GM19025 (cell line): ENCODE measurements at regions not wholly inside any gene's neighbourhood (a gene's known extent, or its start where the extent isn't known, plus 50 kb on each side); places are given as distances from the start of the nearest gene placed in this dataset.

Experiments used
- ATAC-seq: cut with Tn5 transposase; IDR thresholded peaks from one replicate; pipeline ENCODE4 v1.9.1; 2021; ENCODE audit warnings: mild to moderate bottlenecking, low read depth, moderate library complexity; ENCODE audit not compliant: unreplicated experiment

- no peak for ATAC-seq
These were observed 131.5 kb downstream of the NCOR2 start for GRCh38 chr12:124435806-124436345.

GRCh38 chr12:124434951-124435805 lies 132.2 kb downstream of the NCOR2 start:
- no peak for ATAC-seq

- no peak for ATAC-seq
These were observed 133.1 kb downstream of the NCOR2 start for GRCh38 chr12:124434354-124434753.

GRCh38 chr12:124433879-124434278 lies 133.5 kb downstream of the NCOR2 start:
- ATAC-seq: no peak

- no peak for ATAC-seq
These were observed 134.1 kb downstream of the NCOR2 start for GRCh38 chr12:124433147-124433874.

- no peak for ATAC-seq
These were observed 135.0 kb downstream of the NCOR2 start for GRCh38 chr12:124432376-124432775.

GRCh38 chr12:124431971-124432370 lies 135.4 kb downstream of the NCOR2 start:
- ATAC-seq: no peak

GRCh38 chr12:124430491-124430890 lies 135.6 kb downstream of the RFLNA start:
- ATAC-seq: no peak

GRCh38 chr12:124429535-124429934 lies 134.6 kb downstream of the RFLNA start:
- no peak for ATAC-seq

GRCh38 chr12:124428792-124429281 lies 133.9 kb downstream of the RFLNA start:
- no peak for ATAC-seq

GRCh38 chr12:124428136-124428791 lies 133.4 kb downstream of the RFLNA start:
- no peak for ATAC-seq

GRCh38 chr12:124426594-124427555 lies 132.0 kb downstream of the RFLNA start:
- ATAC-seq: no peak

GRCh38 chr12:124425667-124426066 lies 130.8 kb downstream of the RFLNA start:
- ATAC-seq: no peak

- ATAC-seq: no peak
These were observed 129.6 kb downstream of the RFLNA start for GRCh38 chr12:124424516-124424905.

GRCh38 chr12:124423761-124424515 lies 129.0 kb downstream of the RFLNA start:
- ATAC-seq: no peak

GRCh38 chr12:124422570-124423523 lies 128.0 kb downstream of the RFLNA start:
- no peak for ATAC-seq

- no peak for ATAC-seq
These were observed 127.3 kb downstream of the RFLNA start for GRCh38 chr12:124422142-124422569.
